HTR-8/SVneo (cell line): ENCODE measurements at regions not wholly inside any gene's neighbourhood (a gene's known extent, or its start where the extent isn't known, plus 50 kb on each side); places are given as distances from the start of the nearest gene placed in this dataset.

ENCODE experiments used
- DNase-seq: peaks from one replicate; pipeline ENCODE4 v3.0.0; 2011; ENCODE audit warnings: low spot score, mixed read lengths; ENCODE audit not compliant: insufficient read length
- FAIRE-seq: peaks from 2 replicates; lab custom pipeline; 2011; peaks lifted over from hg19 to GRCh38; lab: Jason Lieb, UNC

GRCh38 chr14:85382341-85382740 lies 147.6 kb upstream of the FLRT2 start:
- DNase-seq (no peak), FAIRE-seq (no peak)

- DNase-seq, result no peak
- no peak for FAIRE-seq
Observed at GRCh38 chr14:85387181-85387580, 142.8 kb upstream of the FLRT2 start.

GRCh38 chr14:85390236-85390635 lies 139.7 kb upstream of the FLRT2 start:
- DNase-seq, result no peak
- no peak for FAIRE-seq

GRCh38 chr14:85391455-85391854 lies 138.5 kb upstream of the FLRT2 start:
- no peak for FAIRE-seq
- no peak for DNase-seq

GRCh38 chr14:85391892-85392291 lies 138.1 kb upstream of the FLRT2 start:
- FAIRE-seq (no peak), DNase-seq (no peak)

GRCh38 chr14:85399186-85399585 lies 130.8 kb upstream of the FLRT2 start:
- DNase-seq, result no peak

GRCh38 chr14:85400678-85401077 lies 129.3 kb upstream of the FLRT2 start:
- FAIRE-seq (no peak), DNase-seq (no peak)

More at GRCh38 chr14:85399186-85399585, 130.8 kb upstream of the FLRT2 start:
- no peak for FAIRE-seq

GRCh38 chr14:85401384-85401783 lies 128.6 kb upstream of the FLRT2 start:
- DNase-seq, result no peak
- FAIRE-seq, result no peak

- DNase-seq (no peak), FAIRE-seq (no peak)
Observed at GRCh38 chr14:85402569-85403162, 127.3 kb upstream of the FLRT2 start.

GRCh38 chr14:85409481-85410210 lies 120.3 kb upstream of the FLRT2 start:
- FAIRE-seq (no peak), DNase-seq (no peak)

GRCh38 chr14:85412756-85413155 lies 117.2 kb upstream of the FLRT2 start:
- no peak for FAIRE-seq
- DNase-seq, result no peak

GRCh38 chr14:85413836-85414526 lies 116.0 kb upstream of the FLRT2 start:
- DNase-seq, result no peak
- FAIRE-seq, result no peak

GRCh38 chr14:85415015-85415712 lies 114.8 kb upstream of the FLRT2 start:
- DNase-seq, result peak; percentile 69
- peak; percentile 94 for FAIRE-seq

- DNase-seq, result no peak
- FAIRE-seq, result peak; percentile 55
Observed at GRCh38 chr14:85416771-85417170, 113.2 kb upstream of the FLRT2 start.

GRCh38 chr14:85417396-85417795 lies 112.5 kb upstream of the FLRT2 start:
- DNase-seq, result no peak
- FAIRE-seq, result no peak

GRCh38 chr14:85418721-85419120 lies 111.2 kb upstream of the FLRT2 start:
- DNase-seq, result no peak
- FAIRE-seq, result no peak

GRCh38 chr14:85420278-85420677 lies 109.7 kb upstream of the FLRT2 start:
- DNase-seq (no peak), FAIRE-seq (no peak)

GRCh38 chr14:85420707-85421106 lies 109.2 kb upstream of the FLRT2 start:
- no peak for DNase-seq
- FAIRE-seq, result no peak

GRCh38 chr14:85421186-85421877 lies 108.6 kb upstream of the FLRT2 start:
- FAIRE-seq (no peak), DNase-seq (peak; percentile 20)

- DNase-seq (no peak), FAIRE-seq (no peak)
Observed at GRCh38 chr14:85423889-85424288, 106.1 kb upstream of the FLRT2 start.
